ENCODE measurements at regions not wholly inside any gene's neighbourhood (a gene's known extent, or its start where the extent isn't known, plus 50 kb on each side); places are given as distances from the start of the nearest gene placed in this dataset.

DNA sequence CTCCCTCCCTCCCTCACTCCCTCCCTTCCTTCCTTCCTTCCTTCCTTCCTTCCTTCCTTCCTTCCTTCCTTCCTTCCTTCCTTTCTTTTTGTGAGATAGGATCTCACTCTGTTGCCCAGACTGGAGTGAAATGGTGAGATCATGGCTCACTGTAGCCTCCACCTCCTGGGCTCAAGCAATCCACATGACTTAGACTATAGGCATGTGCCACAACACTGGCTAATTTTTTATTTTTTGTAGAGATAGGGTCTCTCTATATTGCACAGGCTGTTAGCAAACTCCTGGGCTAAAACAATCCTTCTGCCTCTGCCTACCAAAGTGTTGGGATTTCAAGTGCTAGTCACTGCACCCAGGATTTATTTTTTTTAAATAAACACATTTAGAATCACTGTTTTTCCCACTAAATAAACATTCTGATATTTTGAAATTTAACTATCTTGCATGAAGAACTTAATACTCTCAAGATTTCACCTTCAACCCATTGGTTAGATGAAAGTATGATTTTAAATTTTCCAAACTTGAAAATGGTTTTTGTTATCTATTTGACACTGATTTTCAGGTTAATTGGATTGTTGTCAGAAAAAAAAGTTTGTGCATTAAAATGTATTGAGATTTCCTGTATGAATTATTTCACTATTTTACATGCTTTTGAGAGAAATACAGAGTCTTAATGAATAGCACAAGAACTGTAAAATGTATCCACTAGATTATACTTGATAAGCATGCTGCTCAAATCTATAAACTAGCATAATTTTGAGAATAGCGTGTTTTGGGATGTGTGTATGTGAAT is 745.1 kb downstream of the TSN start:
- Mint-ChIP-seq H3K27ac (ENCODE audit: unreplicated experiment) (no peak overlapping the region), H3K4me1 (ENCODE audit: low read depth, unreplicated experiment) (no peaks in the 10 kb centered on the region), H3K4me3 (ENCODE audit: unreplicated experiment) (no peak overlapping the region), H3K9me3 (ENCODE audit: unreplicated experiment) (no peaks in the 10 kb centered on the region), H3K36me3 (ENCODE audit: low read depth, unreplicated experiment) (no peaks in the 10 kb centered on the region), H3K27me3 (ENCODE audit: low read depth, unreplicated experiment) (no peaks in the 10 kb centered on the region)
- Histone ChIP-seq H3K9ac (ENCODE audit: low read length) (no peak overlapping the region), H3K27ac (ENCODE audit: low read depth, low read length) (no peak overlapping the region), H3K27me3 (ENCODE audit: insufficient read depth, low read length) (no peaks in the 10 kb centered on the region), H3K79me2 (ENCODE audit: insufficient read depth, low read length) (no peaks in the 10 kb centered on the region), H2AFZ (ENCODE audit: low read depth, low read length) (no peak overlapping the region), H4K20me1 (ENCODE audit: insufficient read depth, low read length) (no peaks in the 10 kb centered on the region), H3K4me3 (ENCODE audit: insufficient read depth, low read depth, low read length) (no peak overlapping the region), H3K9me3 (ENCODE audit: insufficient read depth, low read depth, low read length) (no peaks in the 10 kb centered on the region), H3K36me3 (ENCODE audit: insufficient read depth, low read length) (no peaks in the 10 kb centered on the region), H3K4me2 (ENCODE audit: low read length) (no peak overlapping the region), H3K4me1 (ENCODE audit: insufficient read depth, low read length) (no peaks in the 10 kb centered on the region)
- TF ChIP-seq CTCF (IDR thresholded peaks at IDR 0.05; ENCODE audit: insufficient read depth, low read depth, low read length) (no peak), EZH2 (IDR thresholded peaks at IDR 0.05; ENCODE audit: insufficient read depth, low read length) (no peak)
- FAIRE-seq (no peak), DNase-seq (ENCODE audit: low read depth) (no peak)

DNA sequence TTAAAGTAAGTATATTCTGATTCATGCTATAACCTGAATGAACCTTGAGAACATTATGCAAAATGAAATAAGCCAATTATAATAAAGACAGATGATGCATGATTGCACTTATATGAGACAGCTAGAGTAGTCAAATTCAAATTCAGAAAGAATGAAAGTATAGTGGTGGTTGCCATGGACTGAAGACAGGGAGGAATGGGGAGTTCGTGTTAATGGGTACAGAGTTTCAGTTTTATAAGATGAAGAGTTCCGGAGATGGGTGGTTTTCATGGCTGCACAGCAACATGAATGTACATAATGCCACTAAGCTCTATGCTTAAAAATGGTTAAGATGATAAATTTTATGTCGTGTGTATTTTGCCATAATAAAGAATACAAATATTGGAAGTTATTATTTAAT is 751.2 kb downstream of the TSN start:
- H3K9me3 ChIP-seq (ENCODE audit: insufficient read depth, low read depth, low read length): no peaks in the 10 kb centered on the region
- TF ChIP-seq CTCF (IDR thresholded peaks at IDR 0.05; ENCODE audit: insufficient read depth, low read depth, low read length) (no peak), EZH2 (IDR thresholded peaks at IDR 0.05; ENCODE audit: insufficient read depth, low read length) (no peak)
- peaks cover 7% of the 10 kb centered on the region for H3K27me3 Mint-ChIP-seq (ENCODE audit: low read depth, unreplicated experiment)
- no peak overlapping the region for H3K27ac ChIP-seq (ENCODE audit: low read depth, low read length)
- H3K4me3 Mint-ChIP-seq (ENCODE audit: unreplicated experiment): no peak overlapping the region
- DNase-seq (ENCODE audit: low read depth) (no peak), FAIRE-seq (no peak)
- H4K20me1 ChIP-seq (ENCODE audit: insufficient read depth, low read length): no peaks in the 10 kb centered on the region
- H3K27me3 ChIP-seq (ENCODE audit: insufficient read depth, low read length): no peaks in the 10 kb centered on the region
- no peak overlapping the region for H2AFZ ChIP-seq (ENCODE audit: low read depth, low read length)
- no peak overlapping the region for H3K27ac Mint-ChIP-seq (ENCODE audit: unreplicated experiment)
- no peaks in the 10 kb centered on the region for H3K4me1 Mint-ChIP-seq (ENCODE audit: low read depth, unreplicated experiment)
- no peak overlapping the region for H3K4me3 ChIP-seq (ENCODE audit: insufficient read depth, low read depth, low read length)
- H3K4me1 ChIP-seq (ENCODE audit: insufficient read depth, low read length): no peaks in the 10 kb centered on the region
- H3K79me2 ChIP-seq (ENCODE audit: insufficient read depth, low read length): no peaks in the 10 kb centered on the region
- no peaks in the 10 kb centered on the region for H3K36me3 ChIP-seq (ENCODE audit: insufficient read depth, low read length)
- H3K36me3 Mint-ChIP-seq (ENCODE audit: low read depth, unreplicated experiment): no peaks in the 10 kb centered on the region
- no peak overlapping the region for H3K4me2 ChIP-seq (ENCODE audit: low read length)
- no peaks in the 10 kb centered on the region for H3K9me3 Mint-ChIP-seq (ENCODE audit: unreplicated experiment)
- no peak overlapping the region for H3K9ac ChIP-seq (ENCODE audit: low read length)

GRCh38 chr2:122507261-122507660 is 751.8 kb downstream of the TSN start:
- H3K27me3 ChIP-seq (ENCODE audit: insufficient read depth, low read length): no peaks in the 10 kb centered on the region
- FAIRE-seq (no peak), DNase-seq (ENCODE audit: low read depth) (no peak)
- peaks cover 7% of the 10 kb centered on the region for H3K27me3 Mint-ChIP-seq (ENCODE audit: low read depth, unreplicated experiment)
- no peak overlapping the region for H3K4me2 ChIP-seq (ENCODE audit: low read length)
- no peak overlapping the region for H3K27ac ChIP-seq (ENCODE audit: low read depth, low read length)
- no peaks in the 10 kb centered on the region for H3K36me3 Mint-ChIP-seq (ENCODE audit: low read depth, unreplicated experiment)
- no peak overlapping the region for H3K27ac Mint-ChIP-seq (ENCODE audit: unreplicated experiment)
- TF ChIP-seq CTCF (IDR thresholded peaks at IDR 0.05; ENCODE audit: insufficient read depth, low read depth, low read length) (no peak), EZH2 (IDR thresholded peaks at IDR 0.05; ENCODE audit: insufficient read depth, low read length) (no peak)
- H3K9ac ChIP-seq (ENCODE audit: low read length): no peak overlapping the region
- H3K4me1 ChIP-seq (ENCODE audit: insufficient read depth, low read length): no peaks in the 10 kb centered on the region
- H3K79me2 ChIP-seq (ENCODE audit: insufficient read depth, low read length): no peaks in the 10 kb centered on the region
- H3K4me3 ChIP-seq (ENCODE audit: insufficient read depth, low read depth, low read length): no peak overlapping the region
- no peak overlapping the region for H2AFZ ChIP-seq (ENCODE audit: low read depth, low read length)
- H3K36me3 ChIP-seq (ENCODE audit: insufficient read depth, low read length): no peaks in the 10 kb centered on the region
- H4K20me1 ChIP-seq (ENCODE audit: insufficient read depth, low read length): no peaks in the 10 kb centered on the region
- no peak overlapping the region for H3K4me3 Mint-ChIP-seq (ENCODE audit: unreplicated experiment)
- H3K9me3 ChIP-seq (ENCODE audit: insufficient read depth, low read depth, low read length): no peaks in the 10 kb centered on the region
- H3K9me3 Mint-ChIP-seq (ENCODE audit: unreplicated experiment): no peaks in the 10 kb centered on the region
- no peaks in the 10 kb centered on the region for H3K4me1 Mint-ChIP-seq (ENCODE audit: low read depth, unreplicated experiment)
